GM19328 (cell line): ENCODE measurements at regions not wholly inside any gene's neighbourhood (a gene's known extent, or its start where the extent isn't known, plus 50 kb on each side); places are given as distances from the start of the nearest gene placed in this dataset.
"Not testable (repeated sequence)": the region's sequence is repeated elsewhere in the genome, so short reads cannot be mapped to it uniquely, and the experiment has no call there.

ENCODE experiments used
- ATAC-seq: cut with Tn5 transposase; IDR thresholded peaks from one replicate; pipeline ENCODE4 v1.9.1; 2021; ENCODE audit warnings: mild to moderate bottlenecking, moderate library complexity; ENCODE audit not compliant: unreplicated experiment

- ATAC-seq: no peak
These were observed 249.2 kb upstream of the CCNH start for GRCh38 chr5:87661784-87662566.

- ATAC-seq: no peak
These were observed 240.5 kb upstream of the CCNH start for GRCh38 chr5:87653242-87653641.

- no peak for ATAC-seq
These were observed 237.6 kb upstream of the CCNH start for GRCh38 chr5:87650284-87650683.

GRCh38 chr5:87649455-87649854 is 236.7 kb upstream of the CCNH start:
- ATAC-seq: no peak

GRCh38 chr5:87645224-87645623 is 232.5 kb upstream of the CCNH start:
- no peak for ATAC-seq

- ATAC-seq: no peak
These were observed 228.2 kb upstream of the CCNH start for GRCh38 chr5:87640902-87641301.

GRCh38 chr5:87627363-87627762 is 214.6 kb upstream of the CCNH start:
- no peak for ATAC-seq

- no peak for ATAC-seq
These were observed 195.7 kb upstream of the CCNH start for GRCh38 chr5:87608385-87608784.

GRCh38 chr5:87605663-87606062 is 192.9 kb upstream of the CCNH start:
- no peak for ATAC-seq

GRCh38 chr5:87599778-87600177 is 187.0 kb upstream of the CCNH start:
- ATAC-seq: no peak

GRCh38 chr5:87598460-87598859 is 185.7 kb upstream of the CCNH start:
- no peak for ATAC-seq

- ATAC-seq: no peak
These were observed 181.8 kb upstream of the CCNH start for GRCh38 chr5:87594566-87594965.

- no peak for ATAC-seq
These were observed 176.9 kb upstream of the CCNH start for GRCh38 chr5:87589587-87589986.

- ATAC-seq: no peak
These were observed 175.6 kb upstream of the CCNH start for GRCh38 chr5:87588316-87588715.

GRCh38 chr5:87583704-87584103 is 171.0 kb upstream of the CCNH start:
- not testable (repeated sequence) for ATAC-seq

- ATAC-seq: no peak
These were observed 169.4 kb upstream of the CCNH start for GRCh38 chr5:87582149-87582548.

- ATAC-seq: no peak
These were observed 168.9 kb upstream of the CCNH start for GRCh38 chr5:87581661-87582060.

- ATAC-seq: no peak
These were observed 166.9 kb upstream of the CCNH start for GRCh38 chr5:87579678-87580077.

- no peak for ATAC-seq
These were observed 164.1 kb upstream of the CCNH start for GRCh38 chr5:87576867-87577266.

GRCh38 chr5:87576306-87576705 is 163.6 kb upstream of the CCNH start:
- not testable (repeated sequence) for ATAC-seq

- ATAC-seq: no peak
These were observed 161.4 kb upstream of the CCNH start for GRCh38 chr5:87574106-87574505.

GRCh38 chr5:87572611-87573010 is 159.9 kb upstream of the CCNH start:
- no peak for ATAC-seq

GRCh38 chr5:87572090-87572489 is 159.4 kb upstream of the CCNH start:
- no peak for ATAC-seq
